DND-41 (cell line): ENCODE measurements at regions not wholly inside any gene's neighbourhood (a gene's known extent, or its start where the extent isn't known, plus 50 kb on each side); places are given as distances from the start of the nearest gene placed in this dataset.

Source experiments
- CTCF ChIP-seq: IDR thresholded peaks from 2 replicates; pipeline ENCODE4 v1.5.1; 2012; ENCODE audit warnings: borderline replicate concordance, low read length, moderate library complexity, mild to moderate bottlenecking; ENCODE audit not compliant: poor library complexity, severe bottlenecking; ENCODE audit errors: extremely low read depth
- EZH2 ChIP-seq: IDR thresholded peaks from 3 replicates; pipeline ENCODE4 v1.6.1; 2012; ENCODE audit warnings: borderline replicate concordance, low read depth, mild to moderate bottlenecking, moderate library complexity, low read length, inconsistent platforms; ENCODE audit not compliant: severe bottlenecking

- TF ChIP-seq CTCF (no peak), EZH2 (no peak)
Observed at GRCh38 chr7:18369011-18369410, 126.5 kb upstream of the HDAC9 start.
